G401.6 (cell line): ENCODE measurements at regions not wholly inside any gene's neighbourhood (a gene's known extent, or its start where the extent isn't known, plus 50 kb on each side); places are given as distances from the start of the nearest gene placed in this dataset.
"Not testable (repeated sequence)": the region's sequence is repeated elsewhere in the genome, so short reads cannot be mapped to it uniquely, and the experiment has no call there.

Experiments used
- FAIRE-seq: peaks from 2 replicates; lab custom pipeline; 2012; peaks lifted over from hg19 to GRCh38; lab: Jason Lieb, UNC

GRCh38 chr3:73855813-73856212, 231.1 kb upstream of the PDZRN3 start:
- no peak for FAIRE-seq

- peak; percentile 44 for FAIRE-seq
These were observed 223.6 kb upstream of the PDZRN3 start for GRCh38 chr3:73848173-73848906.

- FAIRE-seq: no peak
These were observed 222.2 kb upstream of the PDZRN3 start for GRCh38 chr3:73846951-73847350.

- no peak for FAIRE-seq
These were observed 214.3 kb upstream of the PDZRN3 start for GRCh38 chr3:73839032-73839431.

- no peak for FAIRE-seq
These were observed 211.2 kb upstream of the PDZRN3 start for GRCh38 chr3:73835945-73836344.

- FAIRE-seq: no peak
These were observed 207.7 kb upstream of the PDZRN3 start for GRCh38 chr3:73832426-73832825.

- FAIRE-seq: no peak
These were observed 203.6 kb upstream of the PDZRN3 start for GRCh38 chr3:73828348-73828747.

- no peak for FAIRE-seq
These were observed 203.0 kb upstream of the PDZRN3 start for GRCh38 chr3:73827725-73828211.

- no peak for FAIRE-seq
These were observed 202.5 kb upstream of the PDZRN3 start for GRCh38 chr3:73827204-73827603.

- FAIRE-seq: not testable (repeated sequence)
These were observed 196.2 kb upstream of the PDZRN3 start for GRCh38 chr3:73820896-73821295.

- FAIRE-seq: no peak
These were observed 195.7 kb upstream of the PDZRN3 start for GRCh38 chr3:73820431-73820830.

GRCh38 chr3:73815966-73816365, 191.2 kb upstream of the PDZRN3 start:
- FAIRE-seq: no peak

GRCh38 chr3:73813692-73814292, 189.1 kb upstream of the PDZRN3 start:
- no peak for FAIRE-seq

GRCh38 chr3:73813291-73813690, 188.6 kb upstream of the PDZRN3 start:
- no peak for FAIRE-seq

- FAIRE-seq: no peak
These were observed 187.3 kb upstream of the PDZRN3 start for GRCh38 chr3:73812054-73812453.

- FAIRE-seq: no peak
These were observed 184.2 kb upstream of the PDZRN3 start for GRCh38 chr3:73808862-73809509.

GRCh38 chr3:73805435-73805834, 180.7 kb upstream of the PDZRN3 start:
- FAIRE-seq: no peak

GRCh38 chr3:73804204-73804603, 179.5 kb upstream of the PDZRN3 start:
- no peak for FAIRE-seq

GRCh38 chr3:73801444-73801843, 176.7 kb upstream of the PDZRN3 start:
- FAIRE-seq: no peak

GRCh38 chr3:73797311-73797710, 172.6 kb upstream of the PDZRN3 start:
- no peak for FAIRE-seq

GRCh38 chr3:73796382-73796781, 171.6 kb upstream of the PDZRN3 start:
- FAIRE-seq: no peak

GRCh38 chr3:73791356-73791755, 166.6 kb upstream of the PDZRN3 start:
- FAIRE-seq: no peak

- no peak for FAIRE-seq
These were observed 165.2 kb upstream of the PDZRN3 start for GRCh38 chr3:73789825-73790444.
